ENCODE measurements at regions not wholly inside any gene's neighbourhood (a gene's known extent, or its start where the extent isn't known, plus 50 kb on each side); places are given as distances from the start of the nearest gene placed in this dataset.

- H2AK5ac ChIP-seq (ENCODE audit: low read depth, low read length), result no peak overlapping the region
- FAIRE-seq (no peak), DNase-seq (ENCODE audit: low read depth in 1 of 2, low spot score in 2 of 2) (no peak)
- H4K5ac ChIP-seq (ENCODE audit: insufficient read length, low read depth, low read length), result no peak overlapping the region
- no peak overlapping the region for H3K4ac ChIP-seq (replicated peaks; ENCODE audit: insufficient read length, low read depth, low read length)
- H3K27ac ChIP-seq (ENCODE audit: low read depth, low read length), result no peak overlapping the region
- no peak overlapping the region for H3K14ac ChIP-seq (ENCODE audit: insufficient read length)
- no peaks in the 10 kb centered on the region for H3K79me1 ChIP-seq (ENCODE audit: low read depth, low read length)
- no peak overlapping the region for H2BK5ac ChIP-seq (ENCODE audit: low read depth, low read length)
- H4K8ac ChIP-seq (ENCODE audit: extremely low read depth, insufficient read depth, low read length), result no peak overlapping the region
- no peaks in the 10 kb centered on the region for H3K23me2 ChIP-seq (ENCODE audit: low read depth, low read length)
- no peak overlapping the region for H2AFZ ChIP-seq (ENCODE audit: low read length)
- H2BK15ac ChIP-seq (ENCODE audit: low read length), result no peak overlapping the region
- H3K9me3 ChIP-seq (ENCODE audit: insufficient read depth in 2 of 2, low read depth in 1 of 2, low read length in 1 of 2), result no peaks in the 10 kb centered on the region
- no peaks in the 10 kb centered on the region for H4K20me1 ChIP-seq (replicated peaks in 1 of 2; ENCODE audit: control insufficient read depth in 1 of 2, insufficient read depth in 2 of 2, low read length in 2 of 2)
- 66% methylated on average over 8 of the region's 8 CpGs; no CpG with 5 or more reads in 1 of the 2 experiments for WGBS, 2 experiments (ENCODE audit: extremely low coverage in 1 of 2, insufficient coverage in 1 of 2, insufficient read length in 1 of 2, insufficient replicate concordance in 2 of 2, low coverage in 1 of 2, low lambda C conversion rate in 2 of 2, missing lambda C conversion rate in 1 of 2)
- no peaks in the 10 kb centered on the region for H3K79me2 ChIP-seq (ENCODE audit: control insufficient read depth in 1 of 2, insufficient read depth in 2 of 2, low read length in 2 of 2)
- no peak overlapping the region for H3K4me2 ChIP-seq (ENCODE audit: insufficient read depth in 1 of 2, low read depth in 2 of 2, low read length in 2 of 2)
- H2BK120ac ChIP-seq (replicated peaks; ENCODE audit: low read depth, low read length), result no peak overlapping the region
- ChIA-PET POLR2A (ENCODE audit: partially characterized antibody) (no interaction called here), CTCF (ENCODE audit: partially characterized antibody) (interaction anchor here (1.0 to 2.2 kb wide), 4 partner anchors 7 to 84 kb away, joined by 3 to 8 read pairs (median 6); no protein-coding TSS in a partner anchor)
- H2BK12ac ChIP-seq (ENCODE audit: low read depth, low read length), result no peak overlapping the region
- no peak overlapping the region for H3K23ac ChIP-seq (ENCODE audit: insufficient read length)
- no peaks in the 10 kb centered on the region for H3K36me3 ChIP-seq (ENCODE audit: control insufficient read depth in 2 of 4, insufficient read depth in 4 of 4, low read length in 3 of 4)
- H3K18ac ChIP-seq (ENCODE audit: extremely low read depth, low read length), result no peak overlapping the region
- no peak overlapping the region for H3K4me3 ChIP-seq (ENCODE audit: extremely low read depth in 1 of 4, insufficient read depth in 2 of 4, low read depth in 3 of 4, low read length in 4 of 4)
- no peak overlapping the region for H4K91ac ChIP-seq (replicated peaks; ENCODE audit: insufficient read length, low read length)
- H3K9ac ChIP-seq (replicated peaks in 1 of 4; ENCODE audit: extremely low read depth in 1 of 4, low read depth in 3 of 4, low read length in 3 of 4), result no peak overlapping the region
- H3K27me3 ChIP-seq (replicated peaks in 1 of 4; ENCODE audit: control insufficient read depth in 3 of 4, extremely low read depth in 1 of 4, insufficient read depth in 3 of 4, low read length in 3 of 4), result no peaks in the 10 kb centered on the region
- no peak overlapping the region for H3K56ac ChIP-seq (replicated peaks; ENCODE audit: insufficient read length, low read depth, low read length)
- no peak overlapping the region for H2BK20ac ChIP-seq (ENCODE audit: low read length)
- H3K4me1 ChIP-seq (replicated peaks in 1 of 4; ENCODE audit: control insufficient read depth in 3 of 4, insufficient read depth in 4 of 4, low read length in 3 of 4), result no peaks in the 10 kb centered on the region
- no peak for TF ChIP-seq GABPA (IDR thresholded peaks at IDR 0.05; ENCODE audit: borderline replicate concordance, insufficient read depth, low read length)
- TF ChIP-seq RXRA (IDR thresholded peaks at IDR 0.05; ENCODE audit: insufficient read depth, low read depth, low read length), result no peak
- TF ChIP-seq SUZ12 (IDR thresholded peaks at IDR 0.05; ENCODE audit: low read length), result no peak
- no peak for TF ChIP-seq TAF7 (optimal IDR thresholded peaks at IDR 0.05; ENCODE audit: borderline replicate concordance, low read depth, low read length)
- no peak for TF ChIP-seq HDAC2 (IDR thresholded peaks at IDR 0.05; ENCODE audit: borderline replicate concordance in 1 of 2, low read depth in 2 of 2, low read length in 2 of 2)
- TF ChIP-seq RNF2 (IDR thresholded peaks at IDR 0.05; ENCODE audit: borderline replicate concordance, low read depth, low read length, missing control alignments, poor library complexity, severe bottlenecking), result no peak
- no peak for TF ChIP-seq KDM1A (IDR thresholded peaks at IDR 0.05; ENCODE audit: borderline replicate concordance, low read length)
- no peak for TF ChIP-seq KDM5A (IDR thresholded peaks at IDR 0.05; ENCODE audit: low read length)
- TF ChIP-seq RAD21 (IDR thresholded peaks at IDR 0.05 in 1 of 2, conservative IDR thresholded peaks at IDR 0.05 in 1 of 2; ENCODE audit: low read depth in 2 of 2, low read length in 2 of 2), result no peak
- no peak for TF ChIP-seq SRF (IDR thresholded peaks at IDR 0.05; ENCODE audit: low read depth, low read length)
- TF ChIP-seq SIRT6 (IDR thresholded peaks at IDR 0.05; ENCODE audit: low read length), result no peak
- TF ChIP-seq BRCA1 (IDR thresholded peaks at IDR 0.05; ENCODE audit: low read depth, low read length), result no peak
- TF ChIP-seq EP300 (IDR thresholded peaks at IDR 0.05; ENCODE audit: borderline replicate concordance in 1 of 2, low read depth in 2 of 2, low read length in 2 of 2), result no peak
- TF ChIP-seq JUN (IDR thresholded peaks at IDR 0.05; ENCODE audit: low read depth, low read length), result no peak
These were observed 374.7 kb upstream of the FAM241A start for GRCh38 chr4:111770514-111770913.
